NCI-H2227 (cell line): ENCODE measurements at regions not wholly inside any gene's neighbourhood (a gene's known extent, or its start where the extent isn't known, plus 50 kb on each side); places are given as distances from the start of the nearest gene placed in this dataset.
"Not testable (repeated sequence)": the region's sequence is repeated elsewhere in the genome, so short reads cannot be mapped to it uniquely, and the experiment has no call there.

Experiments used
- DNase-seq: peaks from one replicate; lab custom pipeline; 2025; ENCODE audit not compliant: unreplicated experiment; lab: John Stamatoyannopoulos, UW

DNA sequence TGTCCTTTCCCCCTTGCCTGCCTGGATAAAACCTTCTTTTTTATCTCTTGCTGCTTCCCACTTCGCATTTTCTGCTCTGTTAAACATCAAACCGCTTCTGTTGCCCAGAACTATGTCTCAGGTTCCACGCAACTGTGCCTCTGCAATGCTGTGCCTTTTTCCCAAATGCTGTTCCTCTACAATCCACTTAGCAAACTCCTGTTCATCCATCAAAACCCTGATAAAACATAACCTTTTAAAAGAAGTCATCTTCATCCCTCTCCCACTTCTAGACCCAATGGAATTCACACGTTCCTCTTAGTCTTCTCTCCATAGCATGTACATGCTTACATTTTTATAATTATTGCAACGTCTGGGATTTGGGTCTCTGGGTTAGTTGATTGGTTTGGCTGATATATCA is 111.9 kb upstream of the RRN3 start:
- not testable (repeated sequence) for DNase-seq

DNA sequence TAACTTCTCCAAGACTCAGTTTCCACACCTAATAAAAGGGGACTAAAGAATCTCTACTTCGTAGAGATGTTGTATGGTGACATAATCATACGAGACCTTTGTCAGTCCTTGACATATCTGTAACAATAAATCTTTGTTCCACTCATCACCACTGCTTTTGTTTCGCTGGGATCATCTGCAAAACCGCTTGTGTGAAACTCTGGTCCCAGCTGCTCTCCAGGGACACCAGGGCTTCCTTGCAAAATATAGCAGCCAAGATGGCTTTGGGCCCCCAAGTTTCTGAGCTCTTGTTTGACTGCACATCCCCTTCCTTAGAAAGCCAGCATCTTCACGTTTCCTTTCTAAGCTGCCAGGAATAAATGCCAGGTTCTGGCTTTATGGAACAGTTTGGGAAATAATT is 110.5 kb upstream of the RRN3 start:
- not testable (repeated sequence) for DNase-seq

DNA sequence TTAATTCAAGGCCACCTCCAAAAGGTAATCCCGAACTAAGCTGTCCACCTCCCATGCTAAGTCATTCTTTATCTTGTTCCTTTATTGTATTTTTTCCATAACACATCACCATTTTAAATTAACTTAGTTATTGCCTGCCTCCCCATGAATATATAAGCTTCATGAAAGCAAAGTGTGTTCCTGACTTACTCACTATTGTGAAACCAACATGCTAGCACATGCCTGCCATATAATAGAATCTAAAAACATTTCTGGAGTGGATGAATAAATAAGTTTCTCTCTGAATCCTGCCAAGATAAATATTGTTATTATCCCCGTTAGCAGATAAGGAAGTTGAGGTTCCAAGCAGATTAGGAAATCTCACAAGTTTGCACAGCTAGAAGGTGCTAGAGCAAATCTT is 98.7 kb upstream of the RRN3 start:
- not testable (repeated sequence) for DNase-seq

DNA sequence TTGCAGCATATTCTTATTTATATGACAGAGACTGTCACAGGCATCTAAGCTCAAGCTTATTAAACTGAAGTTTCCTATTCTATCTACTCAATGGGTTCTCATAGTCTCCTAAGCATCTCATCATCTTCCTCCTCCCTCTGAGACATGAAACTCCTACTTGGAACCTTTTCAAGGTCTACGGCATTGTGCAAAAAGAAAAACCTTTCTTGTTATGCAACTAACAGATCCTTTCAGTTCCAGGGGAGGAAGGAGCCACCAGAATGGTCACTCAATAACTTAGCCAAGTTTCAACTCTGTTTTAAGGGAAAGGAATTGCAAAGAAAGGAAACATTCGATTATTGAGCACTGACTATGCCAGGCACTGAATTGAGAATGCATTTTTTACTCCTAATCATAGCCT is 98.1 kb upstream of the RRN3 start:
- not testable (repeated sequence) for DNase-seq

DNA sequence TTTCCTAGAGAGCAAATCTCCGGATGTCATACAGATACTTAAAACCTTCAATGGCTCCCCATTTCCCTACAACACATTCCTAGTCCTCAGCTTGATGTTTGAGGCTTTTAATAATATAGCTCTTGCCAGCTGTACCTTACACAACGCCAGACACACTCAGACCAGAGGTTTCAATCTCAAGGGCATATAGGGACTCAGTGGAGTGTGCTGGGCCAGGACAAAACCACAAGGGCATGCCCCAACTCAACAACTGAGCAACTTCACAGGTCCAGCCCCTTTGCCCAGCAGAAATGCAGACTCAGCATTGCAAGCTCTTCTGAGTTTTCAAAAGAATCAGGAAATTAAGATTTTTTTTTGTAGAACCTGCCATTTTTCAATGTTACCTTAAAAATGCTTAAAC is 95.4 kb upstream of the RRN3 start:
- DNase-seq = not testable (repeated sequence)
